HG02678 (cell line): ENCODE measurements at regions not wholly inside any gene's neighbourhood (a gene's known extent, or its start where the extent isn't known, plus 50 kb on each side); places are given as distances from the start of the nearest gene placed in this dataset.
"Not testable (repeated sequence)": the region's sequence is repeated elsewhere in the genome, so short reads cannot be mapped to it uniquely, and the experiment has no call there.

Experiments used
- ATAC-seq: cut with Tn5 transposase; IDR thresholded peaks from one replicate; pipeline ENCODE4 v1.9.1; 2021; ENCODE audit warnings: mild to moderate bottlenecking, moderate library complexity; ENCODE audit not compliant: unreplicated experiment

GRCh38 chrX:122269243-122269781, 914.8 kb upstream of the GRIA3 start:
- no peak for ATAC-seq

GRCh38 chrX:122270809-122271494, 913.1 kb upstream of the GRIA3 start:
- ATAC-seq: no peak

GRCh38 chrX:122272011-122272410, 912.1 kb upstream of the GRIA3 start:
- no peak for ATAC-seq

- no peak for ATAC-seq
Observed at GRCh38 chrX:122279746-122280145, 904.3 kb upstream of the GRIA3 start.

GRCh38 chrX:122299822-122300221, 884.3 kb upstream of the GRIA3 start:
- not testable (repeated sequence) for ATAC-seq

GRCh38 chrX:122301491-122301890, 882.6 kb upstream of the GRIA3 start:
- no peak for ATAC-seq

- ATAC-seq: no peak
Observed at GRCh38 chrX:122303761-122304160, 880.3 kb upstream of the GRIA3 start.

GRCh38 chrX:122344816-122345215, 839.3 kb upstream of the GRIA3 start:
- no peak for ATAC-seq

GRCh38 chrX:122363112-122363795, 820.8 kb upstream of the GRIA3 start:
- ATAC-seq: no peak

GRCh38 chrX:122375533-122375932, 808.5 kb upstream of the GRIA3 start:
- ATAC-seq: not testable (repeated sequence)

- ATAC-seq: no peak
Observed at GRCh38 chrX:122389005-122389404, 795.1 kb upstream of the GRIA3 start.

- ATAC-seq: no peak
Observed at GRCh38 chrX:122418758-122419157, 765.3 kb upstream of the GRIA3 start.

GRCh38 chrX:122421434-122422121, 762.5 kb upstream of the GRIA3 start:
- no peak for ATAC-seq

GRCh38 chrX:122422547-122422946, 761.5 kb upstream of the GRIA3 start:
- ATAC-seq: no peak

GRCh38 chrX:122434942-122435341, 749.1 kb upstream of the GRIA3 start:
- ATAC-seq: no peak

GRCh38 chrX:122439831-122440230, 744.2 kb upstream of the GRIA3 start:
- no peak for ATAC-seq

GRCh38 chrX:122440832-122441231, 743.2 kb upstream of the GRIA3 start:
- no peak for ATAC-seq

- ATAC-seq: no peak
Observed at GRCh38 chrX:122441451-122441850, 742.6 kb upstream of the GRIA3 start.

GRCh38 chrX:122445466-122445865, 738.6 kb upstream of the GRIA3 start:
- ATAC-seq: no peak

- ATAC-seq: no peak
Observed at GRCh38 chrX:122464341-122464740, 719.7 kb upstream of the GRIA3 start.

GRCh38 chrX:122475306-122475705, 708.8 kb upstream of the GRIA3 start:
- no peak for ATAC-seq

GRCh38 chrX:122500556-122500955, 683.5 kb upstream of the GRIA3 start:
- ATAC-seq: no peak
